ENCODE measurements at regions not wholly inside any gene's neighbourhood (a gene's known extent, or its start where the extent isn't known, plus 50 kb on each side); places are given as distances from the start of the nearest gene placed in this dataset.

DNA sequence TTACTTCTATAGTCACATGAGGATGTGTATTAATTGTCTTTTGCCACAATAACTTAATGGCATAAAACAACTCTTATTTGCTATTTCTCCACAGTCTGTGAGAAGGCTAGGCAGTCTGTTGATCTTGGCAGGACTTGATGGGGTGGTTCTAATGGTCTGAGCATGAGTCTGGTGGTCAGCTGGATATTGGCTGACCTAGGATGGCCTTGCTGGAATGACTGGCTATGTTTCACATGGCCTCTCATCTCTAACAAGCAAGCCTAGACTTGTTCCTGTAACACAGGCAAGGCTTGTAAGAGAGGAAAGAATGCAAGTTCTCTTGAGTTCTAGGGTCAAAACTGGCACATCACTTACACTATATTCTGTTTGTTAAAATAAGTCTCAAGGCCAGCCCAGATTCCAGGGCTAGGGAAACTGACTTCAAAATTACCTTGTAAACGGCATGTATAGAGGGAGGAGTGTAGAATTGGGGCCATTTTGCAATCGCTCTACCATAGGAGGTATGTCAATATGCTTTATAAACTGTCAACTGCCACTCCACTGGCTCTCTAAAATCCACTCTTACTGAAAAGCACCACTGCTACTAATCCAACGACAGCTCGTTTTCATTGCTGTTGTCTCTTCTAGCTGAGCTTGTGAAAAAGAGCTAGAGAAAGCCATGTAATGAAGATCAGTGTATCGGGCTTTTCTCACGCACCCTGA is 325.0 kb upstream of the PKDCC start:
- DNase-seq (ENCODE audit: low read depth in 2 of 2) = no peak

DNA sequence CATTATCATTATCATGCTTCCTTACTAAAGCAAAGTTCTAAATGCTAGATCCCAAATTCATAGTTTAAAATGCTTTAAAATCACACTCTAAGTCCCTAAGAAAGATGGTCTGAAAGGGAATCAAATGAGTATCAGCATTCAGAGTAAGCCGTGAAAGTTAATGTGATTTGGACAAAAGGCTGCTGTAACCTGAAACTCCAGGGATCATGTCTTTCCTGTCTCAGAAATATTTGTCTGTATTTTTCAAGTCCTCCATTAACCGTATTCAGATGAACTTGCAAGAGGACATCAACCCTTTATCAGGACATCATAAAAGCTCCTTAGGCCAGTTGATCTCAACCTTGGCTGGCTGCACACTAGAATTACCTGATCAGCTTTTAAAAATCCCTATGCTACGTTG is 324.3 kb upstream of the PKDCC start:
- no peak for DNase-seq (ENCODE audit: low read depth in 2 of 2)

DNA sequence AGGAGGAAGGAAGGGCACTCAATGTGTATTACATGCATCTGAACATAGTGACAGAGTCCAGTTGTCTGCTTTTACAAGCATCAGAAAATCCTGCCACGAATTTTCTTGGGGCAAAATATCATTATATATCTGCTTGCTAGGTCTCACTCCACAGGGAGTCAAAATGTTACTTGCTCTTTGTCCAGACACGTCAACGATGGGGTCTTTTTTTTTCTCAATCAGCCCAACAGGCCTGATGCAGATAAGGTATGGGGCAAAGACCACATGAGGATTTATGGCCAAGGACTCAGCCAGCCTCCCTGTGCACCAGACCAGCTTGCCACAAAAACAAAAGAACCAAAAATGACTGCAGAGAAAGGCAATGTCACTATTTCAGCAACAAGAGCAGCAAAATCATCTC is 323.4 kb upstream of the PKDCC start:
- no peak for DNase-seq (ENCODE audit: low read depth in 2 of 2)

DNA sequence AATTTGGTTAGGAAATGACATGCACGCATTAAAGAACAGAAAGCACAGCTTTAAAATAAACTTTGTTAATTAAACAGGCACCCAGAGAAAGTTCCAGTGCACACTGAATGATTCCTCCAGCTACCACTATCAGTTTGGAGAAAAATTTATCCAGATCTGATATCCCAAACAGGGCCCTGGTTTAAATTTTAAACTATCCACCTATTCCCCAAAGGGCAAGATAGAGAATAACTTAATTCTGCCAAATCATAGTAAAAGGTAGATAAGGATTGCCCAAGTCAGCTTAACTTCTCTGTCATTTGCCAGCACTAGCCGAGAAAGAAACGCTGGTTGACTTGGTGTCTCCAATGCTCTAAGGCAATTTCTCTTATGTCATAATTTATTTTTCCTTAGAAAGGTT is 321.9 kb upstream of the PKDCC start:
- DNase-seq (ENCODE audit: low read depth in 2 of 2) = no peak

DNA sequence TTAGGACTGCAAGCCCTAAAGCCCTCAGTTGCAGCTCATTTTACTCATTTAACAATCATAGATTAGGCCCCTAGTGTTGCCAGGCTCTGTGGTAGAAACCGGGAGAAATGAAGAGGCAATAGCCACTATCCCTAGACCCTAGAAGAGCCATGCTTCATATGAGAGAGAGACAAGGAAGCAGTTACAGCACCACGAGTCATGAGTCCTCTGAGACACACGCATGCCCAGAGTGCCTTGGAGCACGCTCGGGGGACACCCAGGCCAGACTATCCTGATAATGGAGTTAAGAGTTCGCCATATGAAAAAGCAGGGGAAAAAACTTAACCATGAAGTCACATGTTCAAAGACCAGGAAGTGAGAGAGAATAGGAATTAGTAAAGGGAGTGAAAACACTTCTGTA is 321.5 kb upstream of the PKDCC start:
- no peak for DNase-seq (ENCODE audit: low read depth in 2 of 2)

DNA sequence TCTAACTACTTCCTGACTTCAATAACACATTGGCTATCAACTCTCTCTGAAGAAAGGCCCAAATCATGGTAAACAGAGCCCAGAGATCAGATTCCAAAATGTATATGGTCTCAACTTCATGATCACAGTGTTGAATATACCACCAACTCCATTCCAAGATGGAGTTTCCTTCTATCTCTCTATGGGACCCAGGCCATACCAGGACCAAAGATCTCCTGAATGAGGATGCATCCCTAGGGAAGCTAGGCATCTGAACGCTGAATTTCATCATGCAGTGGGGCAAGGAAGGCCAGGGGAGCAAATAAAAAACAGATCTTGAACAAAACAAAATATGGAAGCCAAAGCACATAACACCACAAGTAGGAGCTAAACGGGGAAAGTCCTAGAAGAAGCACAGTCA is 320.7 kb upstream of the PKDCC start:
- DNase-seq (ENCODE audit: low read depth in 2 of 2) = no peak

DNA sequence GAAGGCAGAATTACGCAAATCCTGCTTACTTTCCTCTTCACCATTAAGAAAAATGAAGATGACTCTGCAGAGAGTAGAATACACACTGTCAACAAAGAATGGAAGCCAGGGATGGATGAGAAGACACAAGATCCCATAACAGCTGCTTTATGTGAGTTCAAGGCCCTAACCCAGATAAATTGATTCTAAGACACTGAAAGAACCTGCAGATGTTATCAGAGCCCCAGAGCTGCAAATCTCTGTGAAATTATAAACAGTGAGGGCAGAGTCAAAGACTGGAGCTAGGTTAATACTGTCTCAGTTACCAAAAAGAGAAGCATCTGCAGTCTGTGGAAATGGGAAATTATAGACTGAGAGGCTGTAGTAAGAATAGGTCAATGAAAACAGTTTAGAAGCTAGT is 320.1 kb upstream of the PKDCC start:
- no peak for DNase-seq (ENCODE audit: low read depth in 2 of 2)

DNA sequence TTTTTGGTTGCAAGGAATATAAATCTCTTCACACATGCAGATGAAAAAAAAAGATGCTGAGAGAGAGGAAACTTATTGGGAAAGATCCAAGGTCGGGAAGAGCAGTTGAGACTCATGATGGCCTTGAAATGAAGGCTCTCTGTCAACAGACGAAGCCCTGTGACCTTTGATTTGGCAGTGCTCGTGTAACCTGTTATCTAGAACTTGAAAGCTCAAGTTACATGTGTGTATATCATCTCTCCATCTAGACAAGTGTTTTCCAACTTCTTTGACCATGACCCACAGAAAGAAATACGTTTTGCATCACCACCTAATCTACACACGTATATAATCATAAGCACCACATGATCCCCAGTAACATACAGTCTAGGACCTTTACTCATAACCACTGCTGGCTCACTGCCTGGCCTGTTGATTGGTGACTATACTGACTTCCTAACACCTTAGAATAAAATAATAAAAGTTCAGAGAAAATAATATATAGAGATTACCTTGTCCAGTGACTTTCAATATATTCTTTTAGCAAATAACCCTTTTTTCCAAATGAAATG is 319.0 kb upstream of the PKDCC start:
- DNase-seq (ENCODE audit: low read depth in 2 of 2) = no peak

DNA sequence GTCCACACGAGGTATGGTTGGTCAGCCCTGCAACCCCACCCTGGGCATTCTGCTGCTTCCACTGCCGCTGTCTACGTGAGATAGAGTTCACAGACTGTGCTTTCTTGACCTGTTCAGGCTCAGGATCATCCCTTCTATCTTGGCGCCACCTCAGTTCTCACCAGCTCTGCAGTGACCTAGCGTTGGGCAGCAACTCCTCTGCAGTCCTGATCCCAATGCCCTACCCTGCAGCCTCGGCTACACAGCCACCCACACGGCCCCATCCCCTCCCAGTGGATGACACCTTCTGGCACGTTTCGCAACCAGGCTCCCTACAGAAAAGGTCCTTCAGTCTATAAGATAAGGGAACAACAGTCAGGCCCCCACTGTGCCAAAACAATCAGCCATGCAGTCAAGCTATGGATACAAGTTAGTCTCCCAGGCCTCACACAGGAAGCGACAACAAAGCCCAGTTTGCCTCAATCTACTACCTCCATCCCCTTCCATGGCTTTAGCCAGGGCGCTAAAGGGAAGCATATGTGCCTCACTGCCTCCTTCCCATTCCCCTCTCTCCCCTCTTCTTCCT is 317.9 kb upstream of the PKDCC start:
- DNase-seq (ENCODE audit: low read depth in 2 of 2) = no peak

DNA sequence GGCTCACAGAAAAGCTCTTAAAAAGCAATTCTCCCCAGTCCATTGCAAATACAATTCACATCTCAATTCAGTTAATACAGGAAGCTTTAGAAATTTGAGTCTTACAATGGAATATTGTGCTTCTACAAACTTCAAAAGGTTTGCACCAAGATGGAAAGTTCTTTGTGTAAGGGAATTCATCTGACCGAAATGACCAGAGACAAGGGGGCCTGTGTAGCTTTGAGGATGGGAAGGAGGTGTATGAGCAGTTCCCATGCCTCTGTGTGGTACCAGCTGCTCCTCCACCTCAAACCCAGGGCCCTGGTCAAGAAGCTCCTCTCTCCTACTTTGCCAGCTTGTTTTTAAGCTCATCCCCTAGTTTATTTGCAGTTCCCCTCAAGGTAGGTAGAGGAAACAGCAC is 312.8 kb upstream of the PKDCC start:
- no peak for DNase-seq (ENCODE audit: low read depth in 2 of 2)

DNA sequence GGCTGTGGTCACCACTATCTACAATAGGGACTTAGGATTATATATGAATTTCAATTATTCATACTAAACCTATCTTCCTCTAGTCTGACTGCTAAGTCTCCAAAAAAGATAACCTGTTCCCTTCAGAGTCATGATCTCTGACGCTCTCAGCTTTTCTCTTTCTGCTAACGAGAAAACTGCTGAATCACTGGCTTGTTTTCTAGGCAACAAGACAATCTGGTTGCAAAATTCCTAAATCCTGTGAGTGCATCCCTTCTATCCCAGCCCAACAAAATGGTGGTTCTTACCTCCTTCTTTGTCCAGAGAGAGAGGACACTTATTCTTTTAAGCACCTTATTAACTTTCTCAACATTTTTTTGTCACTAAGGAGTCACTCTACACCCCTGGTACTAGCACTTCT is 312.3 kb upstream of the PKDCC start:
- DNase-seq (ENCODE audit: low read depth in 2 of 2) = no peak

DNA sequence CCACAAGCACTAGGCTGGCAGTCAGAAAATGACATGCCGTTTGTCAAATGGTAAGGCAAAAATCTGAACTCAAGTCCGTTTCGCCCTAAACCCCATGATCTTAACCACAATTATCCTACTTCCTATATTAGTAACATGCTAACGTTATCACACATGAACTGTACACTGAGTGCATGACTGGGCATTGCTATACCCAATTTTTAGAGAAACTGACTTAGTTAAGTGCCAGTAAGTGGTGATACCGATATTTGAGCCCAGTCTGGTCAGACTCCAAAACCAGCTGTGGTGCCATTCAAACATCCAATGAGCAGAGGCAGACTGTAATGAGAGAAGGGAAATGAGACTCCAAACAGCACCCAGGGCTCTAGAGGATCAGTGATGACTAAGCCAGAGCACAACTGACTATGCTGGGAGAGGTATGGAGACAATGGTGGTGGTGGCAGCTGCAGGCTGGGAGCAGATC is 311.7 kb upstream of the PKDCC start:
- no peak for DNase-seq (ENCODE audit: low read depth in 2 of 2)

DNA sequence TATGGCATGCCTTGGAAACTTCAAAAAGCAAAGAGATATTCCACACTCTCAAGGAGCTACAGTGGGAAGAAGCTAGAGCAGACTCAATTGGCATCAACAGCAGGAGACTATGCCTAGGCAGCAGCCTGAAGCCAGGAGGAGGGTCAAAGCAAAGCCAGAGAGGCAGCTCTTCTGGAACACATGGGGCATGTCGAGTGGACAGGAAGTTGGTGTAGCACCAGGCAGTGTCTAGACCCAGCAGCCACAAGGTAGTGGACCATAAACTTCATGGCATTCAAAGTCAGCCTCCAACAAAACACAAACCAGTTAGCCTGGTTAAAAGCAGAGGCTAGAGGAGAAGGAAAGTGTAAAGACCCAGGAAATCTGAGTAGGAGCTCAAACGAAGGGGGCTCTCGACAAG is 311.2 kb upstream of the PKDCC start:
- DNase-seq (ENCODE audit: low read depth in 2 of 2) = no peak

DNA sequence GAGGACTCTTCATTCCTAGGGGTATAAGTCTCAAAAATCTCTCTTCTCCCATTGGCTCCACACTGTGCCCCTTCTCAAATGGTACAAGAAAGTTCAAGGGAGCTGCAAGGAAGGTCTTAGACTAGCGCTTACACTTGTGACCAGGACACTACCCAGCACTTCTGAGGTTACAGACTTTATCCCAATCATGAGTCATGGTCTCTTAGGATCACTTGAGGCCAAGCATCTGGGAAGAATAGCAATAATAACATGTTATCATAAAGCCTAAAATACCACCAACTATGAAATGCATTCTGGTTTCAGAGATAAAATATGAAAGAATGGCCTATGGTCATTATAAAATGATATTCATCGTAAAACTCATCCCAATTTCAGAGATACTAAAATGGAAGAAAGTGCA is 309.9 kb upstream of the PKDCC start:
- no peak for DNase-seq (ENCODE audit: low read depth in 2 of 2)

DNA sequence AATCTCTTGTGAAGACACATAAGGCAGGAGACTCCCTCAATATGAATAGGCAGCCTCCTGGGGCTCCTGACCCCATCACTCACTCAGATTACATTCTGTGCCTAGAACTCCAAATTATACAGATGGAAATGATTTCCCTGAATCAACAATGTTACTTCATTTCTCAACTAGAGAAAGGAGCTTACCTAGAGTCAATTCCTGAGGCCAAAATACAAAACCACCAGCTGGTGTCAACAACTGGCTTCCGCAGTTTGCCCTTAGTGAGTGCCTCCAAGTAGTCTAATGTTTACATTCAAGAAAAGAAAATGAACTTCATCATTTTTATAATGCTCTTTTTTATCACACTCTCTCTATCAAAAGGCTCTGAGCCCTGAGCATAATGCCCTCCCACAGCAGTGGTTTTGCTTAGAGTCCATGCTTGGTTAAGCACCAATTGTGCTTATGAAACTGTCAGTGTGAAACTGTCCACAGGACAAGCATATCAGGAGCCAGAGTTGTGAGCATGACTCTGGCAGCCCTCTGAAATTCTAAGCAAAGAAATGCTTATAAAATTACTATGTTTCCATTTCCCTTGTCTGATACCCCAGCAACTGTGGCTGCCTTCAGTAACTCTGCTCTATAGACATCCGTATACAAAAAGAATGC is 305.7 kb upstream of the PKDCC start:
- DNase-seq (ENCODE audit: low read depth in 2 of 2) = no peak

DNA sequence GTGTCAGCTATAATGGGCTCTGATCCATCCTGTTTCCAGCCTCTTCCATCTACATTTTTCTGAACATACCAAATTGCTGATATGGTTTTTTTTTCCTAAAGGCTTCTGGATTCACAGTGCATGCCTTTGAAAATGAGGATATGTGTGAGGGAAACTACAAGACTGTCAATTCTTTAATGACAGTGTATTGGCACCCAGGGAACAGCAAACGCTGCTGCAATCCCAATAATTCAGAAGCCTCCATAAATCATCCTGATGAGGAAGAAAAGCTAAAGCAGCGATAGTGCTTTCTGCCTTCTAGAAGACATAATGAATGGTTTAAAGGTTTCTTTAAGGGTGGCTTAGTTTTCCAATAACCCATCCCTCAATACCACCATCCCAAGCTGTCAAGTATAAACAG is 304.5 kb upstream of the PKDCC start:
- no peak for DNase-seq (ENCODE audit: low read depth in 2 of 2)

DNA sequence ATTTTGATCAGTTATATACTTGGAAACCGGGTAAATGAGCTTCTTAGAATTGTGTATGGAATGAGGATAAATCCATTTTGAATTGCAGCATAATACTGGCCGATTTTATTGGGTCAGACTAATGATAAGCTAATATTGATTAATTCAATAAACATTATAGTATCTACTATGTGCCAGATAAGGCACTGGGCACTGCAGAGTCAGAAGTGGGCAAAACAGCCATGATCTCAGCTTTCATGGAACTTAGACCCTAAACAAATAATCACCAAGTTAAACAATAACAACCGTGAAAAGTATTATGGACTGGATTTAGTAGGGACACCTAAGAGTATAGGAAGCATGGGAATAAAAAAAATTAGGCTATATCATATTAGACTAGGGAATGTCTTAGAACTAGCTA is 297.0 kb upstream of the PKDCC start:
- DNase-seq (ENCODE audit: low read depth in 2 of 2) = no peak

DNA sequence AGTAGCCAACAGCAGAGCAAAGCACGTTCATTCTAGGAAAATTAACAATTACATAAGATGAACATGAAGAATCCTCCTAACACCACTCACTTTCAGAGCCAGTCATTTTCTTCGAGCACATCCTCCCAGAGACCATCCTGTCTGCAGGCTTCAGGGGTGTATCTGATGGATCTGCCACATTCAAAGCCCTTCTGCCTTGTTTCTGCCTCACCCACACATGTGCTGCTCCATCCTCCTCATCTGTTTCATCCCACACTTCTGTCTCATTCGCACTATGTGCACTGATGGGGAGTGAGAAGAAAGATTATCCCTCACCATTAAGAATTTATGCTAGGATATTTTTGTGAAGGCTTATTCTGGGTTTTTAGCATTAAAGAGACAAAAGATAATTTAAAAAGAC is 287.9 kb upstream of the PKDCC start:
- DNase-seq (ENCODE audit: low read depth in 2 of 2) = no peak

DNA sequence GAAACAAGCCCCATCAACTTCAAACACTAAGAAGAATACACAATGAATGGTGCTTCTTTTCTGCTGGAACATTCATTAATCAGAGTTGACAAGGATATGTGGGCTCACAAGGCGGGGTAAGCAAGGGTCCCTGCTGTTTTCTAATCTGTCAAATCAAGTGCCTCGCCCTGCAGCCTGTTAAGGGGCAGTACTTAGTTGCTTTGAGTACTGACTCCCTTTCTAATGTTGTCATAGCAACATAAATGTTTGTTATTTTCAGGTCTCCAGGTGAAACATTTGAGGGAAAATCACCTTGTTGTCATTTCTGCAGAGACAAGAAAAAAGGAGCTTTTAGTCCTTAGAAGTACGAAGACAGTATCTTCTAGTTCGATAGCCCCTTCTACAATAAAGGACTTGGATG is 284.7 kb upstream of the PKDCC start:
- no peak for DNase-seq (ENCODE audit: low read depth in 2 of 2)

DNA sequence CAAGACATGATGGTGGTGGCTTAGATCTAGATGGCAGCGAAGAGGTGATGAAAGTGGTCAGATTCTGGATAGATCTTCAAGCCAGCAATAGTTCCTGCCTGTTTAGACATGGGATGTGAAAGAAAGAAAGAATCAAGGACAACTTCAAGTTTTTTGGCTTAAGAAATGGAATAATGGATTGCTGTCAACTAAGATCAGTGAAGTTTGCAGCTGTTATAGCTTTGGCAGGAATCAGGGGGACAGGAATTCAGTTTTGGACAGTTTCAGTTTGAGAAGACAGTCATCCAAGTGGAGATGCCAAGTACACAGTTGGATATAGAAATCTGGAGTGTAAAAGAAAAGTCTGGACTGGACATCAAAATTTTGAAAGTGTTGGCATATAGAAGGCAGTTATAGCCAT is 283.7 kb upstream of the PKDCC start:
- DNase-seq (ENCODE audit: low read depth in 2 of 2) = no peak

DNA sequence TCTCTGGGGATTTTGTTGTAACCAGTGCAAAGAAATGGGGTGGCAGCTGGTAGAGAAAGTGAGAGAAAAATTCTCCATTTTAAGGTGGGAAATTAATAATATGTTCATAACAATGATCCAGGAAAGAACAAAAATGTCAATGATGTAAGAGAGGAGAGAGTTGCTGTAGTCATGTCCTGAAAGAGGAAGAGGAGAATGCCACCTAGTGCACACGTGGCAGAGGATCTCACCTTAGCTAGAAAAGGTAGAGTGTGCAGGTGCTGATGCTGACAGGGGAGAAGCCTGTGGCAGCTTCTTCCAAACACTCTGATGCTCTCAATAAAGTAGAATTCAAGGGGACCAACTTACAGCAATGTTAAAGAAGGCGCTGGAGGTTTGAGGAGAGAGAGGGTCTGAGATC is 282.9 kb upstream of the PKDCC start:
- DNase-seq (ENCODE audit: low read depth in 2 of 2) = no peak

DNA sequence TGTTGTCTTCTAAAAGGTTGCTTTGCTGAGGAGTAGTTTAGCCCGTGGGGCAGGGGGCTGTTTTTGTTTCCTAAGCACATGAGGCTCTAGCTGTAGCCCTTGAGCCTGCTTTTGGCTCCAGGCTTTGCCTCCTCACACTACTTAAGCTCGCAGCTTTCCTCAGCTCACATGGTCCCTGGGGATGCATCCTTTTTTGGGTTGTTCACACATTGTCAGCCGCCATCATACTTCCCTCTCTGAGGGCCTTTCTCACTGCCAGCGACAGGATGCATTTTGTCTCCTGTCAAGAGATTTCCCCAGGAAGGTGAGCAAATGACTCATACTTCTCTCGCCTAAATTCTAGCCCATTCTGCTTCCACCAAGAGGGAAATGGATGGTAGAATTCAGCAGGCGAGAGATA is 279.5 kb upstream of the PKDCC start:
- no peak for DNase-seq (ENCODE audit: low read depth in 2 of 2)

DNA sequence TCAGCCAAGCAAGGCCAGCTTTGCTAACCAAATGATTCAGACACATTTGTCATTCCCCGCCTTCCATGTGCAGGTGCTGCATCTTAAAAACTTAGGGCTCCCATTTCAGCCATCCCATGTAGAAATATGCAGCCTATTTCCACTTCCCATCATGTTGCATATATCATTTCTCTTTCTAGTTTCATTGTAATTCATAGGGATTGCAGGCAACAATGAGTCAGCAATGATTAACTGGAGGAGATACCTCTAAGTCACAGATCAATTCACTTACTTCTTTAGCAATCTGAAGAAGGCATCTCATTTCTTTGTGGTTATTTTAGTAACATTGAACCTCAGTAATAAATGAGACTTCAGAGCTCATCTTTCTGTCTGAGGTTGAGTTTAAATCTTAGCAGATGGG is 276.1 kb upstream of the PKDCC start:
- DNase-seq (ENCODE audit: low read depth in 2 of 2) = no peak
